Ovary (tissue), 3 donors: ENCODE measurements at regions not wholly inside any gene's neighbourhood (a gene's known extent, or its start where the extent isn't known, plus 50 kb on each side); places are given as distances from the start of the nearest gene placed in this dataset.

Experiments used
- POLR2A ChIP-seq: fragments of 450-650 bp; IDR thresholded peaks from one replicate; pipeline ENCODE4 v1.6.1; 2017; ENCODE audit warnings: antibody characterized with exemption, mild to moderate bottlenecking, moderate library complexity
- TF ChIP-seq, protein P1 (sequence below), 3 donors: fragments of 450-650 bp in 2 of 3; fragments of 200-600 bp in 1 of 3; IDR thresholded peaks; one replicate each; pipeline versions ENCODE4 v1.5.1 to v1.8.0; 2016 to 2022; ENCODE audit warnings: antibody characterized with exemption in 3 of 3, mild to moderate bottlenecking in 1 of 3
- donor health status: DM: no; HTN: no; CAD: no.

DNA sequence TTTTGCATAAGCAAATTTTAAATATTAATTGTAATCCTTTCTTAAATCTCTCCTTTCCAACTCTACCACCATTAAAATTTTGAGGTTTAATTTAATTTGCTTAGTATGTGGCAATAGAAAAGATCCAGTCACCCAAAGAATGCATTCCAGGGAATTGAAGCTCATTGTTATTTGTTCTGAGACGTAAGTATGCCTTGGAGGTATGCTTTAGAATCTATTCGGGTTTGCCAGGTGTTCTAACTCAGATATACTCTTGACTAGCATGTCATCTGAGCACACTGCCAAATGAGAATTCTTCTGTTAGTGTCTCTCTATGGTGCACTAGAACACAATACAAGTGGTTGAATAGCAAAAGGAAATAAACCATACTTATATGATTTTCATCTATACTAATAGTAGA, 813.6 kb upstream of the ADGRL2 start:
- TF ChIP-seq, protein P1, sequence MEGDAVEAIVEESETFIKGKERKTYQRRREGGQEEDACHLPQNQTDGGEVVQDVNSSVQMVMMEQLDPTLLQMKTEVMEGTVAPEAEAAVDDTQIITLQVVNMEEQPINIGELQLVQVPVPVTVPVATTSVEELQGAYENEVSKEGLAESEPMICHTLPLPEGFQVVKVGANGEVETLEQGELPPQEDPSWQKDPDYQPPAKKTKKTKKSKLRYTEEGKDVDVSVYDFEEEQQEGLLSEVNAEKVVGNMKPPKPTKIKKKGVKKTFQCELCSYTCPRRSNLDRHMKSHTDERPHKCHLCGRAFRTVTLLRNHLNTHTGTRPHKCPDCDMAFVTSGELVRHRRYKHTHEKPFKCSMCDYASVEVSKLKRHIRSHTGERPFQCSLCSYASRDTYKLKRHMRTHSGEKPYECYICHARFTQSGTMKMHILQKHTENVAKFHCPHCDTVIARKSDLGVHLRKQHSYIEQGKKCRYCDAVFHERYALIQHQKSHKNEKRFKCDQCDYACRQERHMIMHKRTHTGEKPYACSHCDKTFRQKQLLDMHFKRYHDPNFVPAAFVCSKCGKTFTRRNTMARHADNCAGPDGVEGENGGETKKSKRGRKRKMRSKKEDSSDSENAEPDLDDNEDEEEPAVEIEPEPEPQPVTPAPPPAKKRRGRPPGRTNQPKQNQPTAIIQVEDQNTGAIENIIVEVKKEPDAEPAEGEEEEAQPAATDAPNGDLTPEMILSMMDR (IDR thresholded peaks at IDR 0.05): no peak
- TF ChIP-seq POLR2A: no peak
